ENCODE measurements at regions not wholly inside any gene's neighbourhood (a gene's known extent, or its start where the extent isn't known, plus 50 kb on each side); places are given as distances from the start of the nearest gene placed in this dataset.
A peak's percentile ranks its signal among the peaks of the same experiment; 100 is the strongest.

DNA sequence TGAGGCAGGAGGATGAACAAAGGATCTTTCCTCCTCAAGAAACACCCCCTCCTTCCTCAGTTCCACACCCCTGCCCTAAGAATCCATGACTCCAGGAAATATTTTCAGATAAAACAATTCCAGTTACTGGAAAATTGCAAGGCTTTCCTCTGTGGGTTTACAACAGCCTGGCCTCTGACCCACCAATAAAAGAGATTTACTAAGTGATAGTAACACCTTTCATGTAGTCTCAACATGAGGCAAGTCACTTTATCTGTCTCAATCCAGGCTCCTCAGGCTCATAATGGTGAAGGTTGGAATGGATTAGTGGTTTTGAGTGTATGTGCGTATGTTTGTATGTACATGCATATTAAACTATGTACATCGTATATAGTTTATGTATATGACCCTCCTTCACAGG lies 71.4 kb upstream of the PPP2R5A start (continued):
- TF ChIP-seq, protein P1, sequence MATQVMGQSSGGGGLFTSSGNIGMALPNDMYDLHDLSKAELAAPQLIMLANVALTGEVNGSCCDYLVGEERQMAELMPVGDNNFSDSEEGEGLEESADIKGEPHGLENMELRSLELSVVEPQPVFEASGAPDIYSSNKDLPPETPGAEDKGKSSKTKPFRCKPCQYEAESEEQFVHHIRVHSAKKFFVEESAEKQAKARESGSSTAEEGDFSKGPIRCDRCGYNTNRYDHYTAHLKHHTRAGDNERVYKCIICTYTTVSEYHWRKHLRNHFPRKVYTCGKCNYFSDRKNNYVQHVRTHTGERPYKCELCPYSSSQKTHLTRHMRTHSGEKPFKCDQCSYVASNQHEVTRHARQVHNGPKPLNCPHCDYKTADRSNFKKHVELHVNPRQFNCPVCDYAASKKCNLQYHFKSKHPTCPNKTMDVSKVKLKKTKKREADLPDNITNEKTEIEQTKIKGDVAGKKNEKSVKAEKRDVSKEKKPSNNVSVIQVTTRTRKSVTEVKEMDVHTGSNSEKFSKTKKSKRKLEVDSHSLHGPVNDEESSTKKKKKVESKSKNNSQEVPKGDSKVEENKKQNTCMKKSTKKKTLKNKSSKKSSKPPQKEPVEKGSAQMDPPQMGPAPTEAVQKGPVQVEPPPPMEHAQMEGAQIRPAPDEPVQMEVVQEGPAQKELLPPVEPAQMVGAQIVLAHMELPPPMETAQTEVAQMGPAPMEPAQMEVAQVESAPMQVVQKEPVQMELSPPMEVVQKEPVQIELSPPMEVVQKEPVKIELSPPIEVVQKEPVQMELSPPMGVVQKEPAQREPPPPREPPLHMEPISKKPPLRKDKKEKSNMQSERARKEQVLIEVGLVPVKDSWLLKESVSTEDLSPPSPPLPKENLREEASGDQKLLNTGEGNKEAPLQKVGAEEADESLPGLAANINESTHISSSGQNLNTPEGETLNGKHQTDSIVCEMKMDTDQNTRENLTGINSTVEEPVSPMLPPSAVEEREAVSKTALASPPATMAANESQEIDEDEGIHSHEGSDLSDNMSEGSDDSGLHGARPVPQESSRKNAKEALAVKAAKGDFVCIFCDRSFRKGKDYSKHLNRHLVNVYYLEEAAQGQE (IDR thresholded peaks at IDR 0.05; ENCODE audit: unreplicated experiment) = no peak
- no peak for TF ChIP-seq NANOG (IDR thresholded peaks at IDR 0.05; ENCODE audit: borderline replicate concordance)

DNA sequence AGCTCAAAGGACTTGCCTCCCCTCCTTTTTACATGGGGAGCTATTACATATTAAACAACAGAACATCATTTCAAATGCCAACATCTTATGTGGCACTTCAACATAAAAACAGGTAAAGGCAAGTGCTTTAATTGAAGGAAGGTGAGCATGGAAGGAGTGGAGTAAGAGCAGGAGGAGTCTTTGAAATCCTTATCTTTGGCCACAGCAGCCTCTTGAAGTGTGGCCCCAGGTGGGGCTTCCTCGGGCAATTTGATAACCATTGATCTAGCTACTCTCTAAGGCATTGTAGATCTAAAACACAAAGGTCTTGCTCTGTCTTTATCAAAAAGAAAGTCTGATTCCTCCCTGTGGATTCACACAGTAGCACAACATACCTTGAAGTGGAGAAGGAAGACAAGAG lies 70.9 kb upstream of the PPP2R5A start:
- H3K36me3 Mint-ChIP-seq (ENCODE audit: low read depth) = no peaks in the 10 kb centered on the region
- H2AFZ ChIP-seq = peak overlapping the region; percentile 66; the same call in 1 of the 2 replicates
- no peak overlapping the region for H3K27ac ChIP-seq (ENCODE audit: low read depth)
- no peak overlapping the region for H3K4me2 ChIP-seq
- DNase-seq (ENCODE audit: low spot score) = no peak
- H3K4me3 Mint-ChIP-seq = no peak overlapping the region
- no peaks in the 10 kb centered on the region for H3K9me3 Mint-ChIP-seq
- ATAC-seq = no peak
- H3K36me3 ChIP-seq (ENCODE audit: insufficient read depth) = no peaks in the 10 kb centered on the region
- H3K79me2 ChIP-seq (replicated peaks; ENCODE audit: insufficient read depth) = no peaks in the 10 kb centered on the region
- no peaks in the 10 kb centered on the region for H3K9me2 ChIP-seq (ENCODE audit: insufficient read depth)
- H3K27ac Mint-ChIP-seq = no peak overlapping the region
- no peaks in the 10 kb centered on the region for H3K4me1 ChIP-seq (ENCODE audit: insufficient read depth)
- H3K4me3 ChIP-seq = no peak overlapping the region
- H4K20me1 ChIP-seq (replicated peaks; ENCODE audit: insufficient read depth) = no peaks in the 10 kb centered on the region
- no peaks in the 10 kb centered on the region for H3F3A ChIP-seq (replicated peaks; ENCODE audit: low read depth)
- no peaks in the 10 kb centered on the region for H3K27me3 ChIP-seq (ENCODE audit: insufficient read depth)
- no peaks in the 10 kb centered on the region for H3K27me3 Mint-ChIP-seq (ENCODE audit: insufficient read depth, low read depth, poor library complexity)
- H3K4me1 Mint-ChIP-seq = peaks cover 19% of the 10 kb centered on the region
- TF ChIP-seq CREB1 (CRISPR knock-in tag; IDR thresholded peaks at IDR 0.05; ENCODE audit: low read depth) (no peak), POLR2AphosphoS5 (IDR thresholded peaks at IDR 0.05; ENCODE audit: low read depth) (no peak), EZH2 (IDR thresholded peaks at IDR 0.05; ENCODE audit: low read depth, unreplicated experiment) (no peak), NANOG (IDR thresholded peaks at IDR 0.05; ENCODE audit: borderline replicate concordance) (no peak), ZNF114 (CRISPR knock-in tag; IDR thresholded peaks at IDR 0.05) (no peak)
- TF ChIP-seq, protein P2, sequence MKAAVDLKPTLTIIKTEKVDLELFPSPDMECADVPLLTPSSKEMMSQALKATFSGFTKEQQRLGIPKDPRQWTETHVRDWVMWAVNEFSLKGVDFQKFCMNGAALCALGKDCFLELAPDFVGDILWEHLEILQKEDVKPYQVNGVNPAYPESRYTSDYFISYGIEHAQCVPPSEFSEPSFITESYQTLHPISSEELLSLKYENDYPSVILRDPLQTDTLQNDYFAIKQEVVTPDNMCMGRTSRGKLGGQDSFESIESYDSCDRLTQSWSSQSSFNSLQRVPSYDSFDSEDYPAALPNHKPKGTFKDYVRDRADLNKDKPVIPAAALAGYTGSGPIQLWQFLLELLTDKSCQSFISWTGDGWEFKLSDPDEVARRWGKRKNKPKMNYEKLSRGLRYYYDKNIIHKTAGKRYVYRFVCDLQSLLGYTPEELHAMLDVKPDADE (IDR thresholded peaks at IDR 0.05) = no peak
- TF ChIP-seq, protein P1 (IDR thresholded peaks at IDR 0.05; ENCODE audit: unreplicated experiment) = no peak
- TF ChIP-seq, protein P3, sequence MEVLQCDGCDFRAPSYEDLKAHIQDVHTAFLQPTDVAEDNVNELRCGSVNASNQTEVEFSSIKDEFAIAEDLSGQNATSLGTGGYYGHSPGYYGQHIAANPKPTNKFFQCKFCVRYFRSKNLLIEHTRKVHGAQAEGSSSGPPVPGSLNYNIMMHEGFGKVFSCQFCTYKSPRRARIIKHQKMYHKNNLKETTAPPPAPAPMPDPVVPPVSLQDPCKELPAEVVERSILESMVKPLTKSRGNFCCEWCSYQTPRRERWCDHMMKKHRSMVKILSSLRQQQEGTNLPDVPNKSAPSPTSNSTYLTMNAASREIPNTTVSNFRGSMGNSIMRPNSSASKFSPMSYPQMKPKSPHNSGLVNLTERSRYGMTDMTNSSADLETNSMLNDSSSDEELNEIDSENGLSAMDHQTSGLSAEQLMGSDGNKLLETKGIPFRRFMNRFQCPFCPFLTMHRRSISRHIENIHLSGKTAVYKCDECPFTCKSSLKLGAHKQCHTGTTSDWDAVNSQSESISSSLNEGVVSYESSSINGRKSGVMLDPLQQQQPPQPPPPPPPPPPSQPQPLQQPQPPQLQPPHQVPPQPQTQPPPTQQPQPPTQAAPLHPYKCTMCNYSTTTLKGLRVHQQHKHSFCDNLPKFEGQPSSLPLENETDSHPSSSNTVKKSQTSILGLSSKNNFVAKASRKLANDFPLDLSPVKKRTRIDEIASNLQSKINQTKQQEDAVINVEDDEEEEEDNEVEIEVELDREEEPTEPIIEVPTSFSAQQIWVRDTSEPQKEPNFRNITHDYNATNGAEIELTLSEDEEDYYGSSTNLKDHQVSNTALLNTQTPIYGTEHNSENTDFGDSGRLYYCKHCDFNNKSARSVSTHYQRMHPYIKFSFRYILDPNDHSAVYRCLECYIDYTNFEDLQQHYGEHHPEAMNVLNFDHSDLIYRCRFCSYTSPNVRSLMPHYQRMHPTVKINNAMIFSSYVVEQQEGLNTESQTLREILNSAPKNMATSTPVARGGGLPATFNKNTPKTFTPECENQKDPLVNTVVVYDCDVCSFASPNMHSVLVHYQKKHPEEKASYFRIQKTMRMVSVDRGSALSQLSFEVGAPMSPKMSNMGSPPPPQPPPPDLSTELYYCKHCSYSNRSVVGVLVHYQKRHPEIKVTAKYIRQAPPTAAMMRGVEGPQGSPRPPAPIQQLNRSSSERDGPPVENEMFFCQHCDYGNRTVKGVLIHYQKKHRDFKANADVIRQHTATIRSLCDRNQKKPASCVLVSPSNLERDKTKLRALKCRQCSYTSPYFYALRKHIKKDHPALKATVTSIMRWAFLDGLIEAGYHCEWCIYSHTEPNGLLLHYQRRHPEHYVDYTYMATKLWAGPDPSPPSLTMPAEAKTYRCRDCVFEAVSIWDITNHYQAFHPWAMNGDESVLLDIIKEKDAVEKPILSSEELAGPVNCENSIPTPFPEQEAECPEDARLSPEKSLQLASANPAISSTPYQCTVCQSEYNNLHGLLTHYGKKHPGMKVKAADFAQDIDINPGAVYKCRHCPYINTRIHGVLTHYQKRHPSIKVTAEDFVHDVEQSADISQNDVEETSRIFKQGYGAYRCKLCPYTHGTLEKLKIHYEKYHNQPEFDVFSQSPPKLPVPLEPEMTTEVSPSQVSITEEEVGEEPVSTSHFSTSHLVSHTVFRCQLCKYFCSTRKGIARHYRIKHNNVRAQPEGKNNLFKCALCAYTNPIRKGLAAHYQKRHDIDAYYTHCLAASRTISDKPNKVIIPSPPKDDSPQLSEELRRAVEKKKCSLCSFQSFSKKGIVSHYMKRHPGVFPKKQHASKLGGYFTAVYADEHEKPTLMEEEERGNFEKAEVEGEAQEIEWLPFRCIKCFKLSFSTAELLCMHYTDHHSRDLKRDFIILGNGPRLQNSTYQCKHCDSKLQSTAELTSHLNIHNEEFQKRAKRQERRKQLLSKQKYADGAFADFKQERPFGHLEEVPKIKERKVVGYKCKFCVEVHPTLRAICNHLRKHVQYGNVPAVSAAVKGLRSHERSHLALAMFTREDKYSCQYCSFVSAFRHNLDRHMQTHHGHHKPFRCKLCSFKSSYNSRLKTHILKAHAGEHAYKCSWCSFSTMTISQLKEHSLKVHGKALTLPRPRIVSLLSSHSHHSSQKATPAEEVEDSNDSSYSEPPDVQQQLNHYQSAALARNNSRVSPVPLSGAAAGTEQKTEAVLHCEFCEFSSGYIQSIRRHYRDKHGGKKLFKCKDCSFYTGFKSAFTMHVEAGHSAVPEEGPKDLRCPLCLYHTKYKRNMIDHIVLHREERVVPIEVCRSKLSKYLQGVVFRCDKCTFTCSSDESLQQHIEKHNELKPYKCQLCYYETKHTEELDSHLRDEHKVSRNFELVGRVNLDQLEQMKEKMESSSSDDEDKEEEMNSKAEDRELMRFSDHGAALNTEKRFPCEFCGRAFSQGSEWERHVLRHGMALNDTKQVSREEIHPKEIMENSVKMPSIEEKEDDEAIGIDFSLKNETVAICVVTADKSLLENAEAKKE (CRISPR knock-in tag; IDR thresholded peaks at IDR 0.05) = no peak
